Upper lobe of left lung (tissue), 4 donors: ENCODE measurements at regions not wholly inside any gene's neighbourhood (a gene's known extent, or its start where the extent isn't known, plus 50 kb on each side); places are given as distances from the start of the nearest gene placed in this dataset.

Experiments used
- CTCF ChIP-seq, 6 experiments: fragments of 450-650 bp in 4 of 6; fragments of 200-600 bp in 2 of 6; sonication (generic) in 2 of 6; IDR thresholded peaks; one replicate each; pipeline ENCODE4 v1.5.1; 2016 to 2019; ENCODE audit warnings: antibody characterized with exemption in 6 of 6
- POLR2AphosphoS5 ChIP-seq, 2 donors: sonication (generic); formaldehyde crosslinking; IDR thresholded peaks; one replicate each; pipeline ENCODE4 v1.5.1; 2017; ENCODE audit warnings: antibody characterized with exemption in 2 of 2

GRCh38 chr17:70820276-70820675 lies 650.9 kb downstream of the KCNJ2 start:
- TF ChIP-seq CTCF (IDR thresholded peaks at IDR 0.05) (no peak), POLR2AphosphoS5 (IDR thresholded peaks at IDR 0.05) (no peak)
